Middle frontal gyrus (tissue), 1 donor: ENCODE measurements at regions not wholly inside any gene's neighbourhood (a gene's known extent, or its start where the extent isn't known, plus 50 kb on each side); places are given as distances from the start of the nearest gene placed in this dataset.

Source experiments
- DNase-seq: peaks from one replicate; pipeline ENCODE4 v3.0.0-alpha.2; 2015; ENCODE audit warnings: low spot score; ENCODE audit errors: extremely low spot score

- DNase-seq: no peak
Measured at GRCh38 chr22:48247829-48248228, 1485.4 kb downstream of the TBC1D22A start.

DNA sequence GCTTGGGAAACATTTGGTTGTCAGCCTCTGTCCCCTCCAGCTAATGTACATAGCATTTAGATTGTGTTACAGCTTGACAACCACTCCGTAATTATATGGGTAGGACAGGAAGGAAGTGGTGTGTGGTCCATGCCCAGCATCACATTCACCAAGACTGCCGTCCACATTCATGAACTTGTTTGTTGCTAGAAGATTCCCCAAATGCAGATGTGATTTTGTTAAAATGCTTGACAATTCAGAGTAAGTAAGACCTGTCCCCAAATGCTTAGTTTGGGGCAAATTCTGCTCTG lies 1482.7 kb downstream of the TBC1D22A start:
- DNase-seq: no peak

DNA sequence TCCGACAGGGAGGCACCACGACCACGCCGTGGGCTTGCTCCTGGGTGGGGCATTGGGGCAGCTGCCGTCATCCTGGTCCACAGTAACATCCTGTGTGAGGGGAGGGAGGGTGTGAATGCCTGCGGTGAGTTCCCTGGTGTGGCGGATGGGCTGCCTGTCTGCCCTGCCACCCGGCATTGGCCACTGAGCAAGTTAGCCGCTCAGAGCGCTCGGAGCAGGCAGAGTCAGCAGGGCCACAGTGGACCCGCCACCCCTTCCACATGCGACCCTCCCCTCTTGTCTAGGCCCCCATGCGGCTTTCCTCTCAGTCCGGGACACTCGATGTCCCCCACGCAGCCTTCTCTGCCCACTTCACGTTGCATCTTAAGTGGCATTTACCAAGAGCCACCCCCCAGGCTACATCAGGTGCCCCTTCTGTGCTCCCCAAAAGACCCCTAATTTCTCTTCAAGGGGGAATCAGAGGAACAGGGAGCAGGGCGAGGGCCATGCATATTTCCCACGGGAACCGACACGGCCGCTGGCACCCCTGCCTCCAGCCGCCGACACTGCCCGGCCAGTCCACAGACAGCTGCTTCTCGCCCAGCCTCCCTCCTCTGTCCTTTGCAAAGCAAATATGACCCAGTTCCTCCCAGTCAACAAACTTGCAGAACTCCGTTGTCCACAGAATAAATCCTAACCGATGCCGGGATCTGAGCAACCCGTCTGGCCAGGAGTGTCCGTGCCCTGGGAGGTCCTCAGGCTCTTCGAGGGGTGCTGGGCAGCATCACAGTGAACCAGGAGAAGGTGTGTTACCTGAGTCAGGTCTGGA lies 1482.1 kb downstream of the TBC1D22A start:
- no peak for DNase-seq

DNA sequence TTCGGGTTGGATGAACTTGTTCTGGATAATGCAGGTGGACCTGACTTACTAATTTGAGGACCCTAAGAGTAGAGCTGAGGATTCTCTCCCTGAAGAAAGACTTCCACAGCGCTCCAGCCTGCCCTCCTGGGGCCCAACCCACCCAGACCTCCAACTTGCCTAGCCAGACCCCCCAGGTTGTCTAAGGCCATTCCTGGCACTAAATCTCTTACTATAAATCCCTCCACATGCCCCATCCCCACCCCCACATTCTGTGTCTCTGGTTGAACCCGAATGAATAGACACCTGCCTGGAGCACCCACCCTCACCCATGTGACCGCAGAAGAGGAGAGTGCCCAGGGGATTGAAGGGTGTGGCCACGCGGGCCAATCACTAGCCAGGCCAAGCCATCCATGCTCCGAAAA lies 1480.0 kb downstream of the TBC1D22A start:
- no peak for DNase-seq

DNA sequence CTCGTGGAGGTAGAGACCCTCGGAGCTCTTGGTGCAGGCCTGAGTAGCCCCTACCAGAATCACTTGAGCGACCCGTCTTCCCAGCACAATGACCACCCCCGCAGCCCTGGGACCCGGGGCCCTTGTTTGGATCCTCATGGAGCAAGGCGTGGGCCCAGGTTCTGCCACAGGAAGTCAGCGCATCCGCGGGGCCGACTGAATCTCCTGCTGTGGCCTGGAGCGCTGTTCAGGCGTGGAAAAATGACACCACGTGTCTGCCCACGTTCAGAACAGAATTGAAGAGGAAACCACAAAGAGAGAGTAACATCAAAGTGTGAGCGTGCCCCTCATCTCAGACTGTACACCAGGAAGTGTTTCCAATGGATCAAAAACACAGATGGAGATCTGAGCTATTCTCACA lies 1479.2 kb downstream of the TBC1D22A start:
- DNase-seq: no peak

- no peak for DNase-seq
Measured at GRCh38 chr22:48240935-48241230, 1478.4 kb downstream of the TBC1D22A start.

GRCh38 chr22:48240148-48240934 lies 1477.9 kb downstream of the TBC1D22A start:
- no peak for DNase-seq

GRCh38 chr22:48239461-48240147 lies 1477.2 kb downstream of the TBC1D22A start:
- DNase-seq: no peak

DNA sequence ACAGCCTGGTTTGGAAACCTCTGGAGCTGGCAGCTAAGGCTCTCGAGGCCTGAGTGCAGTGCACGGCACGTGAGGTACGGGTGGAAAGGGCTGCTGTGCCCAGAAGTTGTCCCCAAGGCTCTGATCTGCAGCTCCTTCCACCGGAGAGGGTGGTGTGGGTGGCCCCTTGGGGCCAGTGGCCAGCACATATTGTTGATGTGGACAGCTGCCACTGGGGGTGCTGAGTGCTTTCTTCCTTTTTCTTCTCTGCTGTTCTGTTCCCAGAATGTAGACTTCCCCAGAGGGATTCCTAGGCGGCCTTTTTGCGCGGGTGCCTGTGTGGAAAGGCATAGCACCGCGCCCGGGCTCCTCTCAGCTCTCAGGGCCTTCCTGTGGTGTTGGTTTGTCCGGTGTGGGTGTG lies 1476.5 kb downstream of the TBC1D22A start:
- DNase-seq: no peak

DNA sequence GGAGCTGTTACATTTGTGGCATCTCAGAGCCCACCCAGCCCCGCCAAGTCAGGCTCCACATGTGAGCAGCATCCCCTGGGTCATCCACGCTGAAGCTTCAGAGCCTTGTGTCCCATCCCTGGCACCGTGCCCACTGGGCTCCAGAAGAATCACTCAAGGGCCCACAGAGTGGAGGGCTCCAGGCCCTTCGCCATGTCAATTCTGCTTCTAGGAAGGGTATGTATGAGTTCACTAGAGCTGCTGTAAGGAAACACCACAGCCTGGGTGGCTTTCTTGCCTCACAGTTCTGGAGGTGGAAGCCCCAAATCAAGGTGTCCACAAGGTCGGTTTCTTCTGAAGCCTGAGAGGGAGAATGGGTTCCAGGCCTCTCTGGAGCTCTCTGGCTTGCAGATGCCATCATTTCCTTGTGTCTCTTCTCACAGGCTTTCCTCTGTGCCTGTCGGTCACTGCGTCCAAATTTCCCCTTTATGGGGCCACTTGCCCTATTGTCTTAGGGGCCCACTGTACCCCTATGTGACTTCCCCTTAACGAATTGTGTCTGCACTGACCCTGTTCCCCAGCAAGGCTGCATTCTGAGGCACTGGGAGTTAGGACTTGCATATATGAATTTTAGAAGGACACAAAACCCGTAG lies 1476.0 kb downstream of the TBC1D22A start:
- DNase-seq: no peak

- no peak for DNase-seq
Measured at GRCh38 chr22:48237466-48238283, 1475.2 kb downstream of the TBC1D22A start.

DNA sequence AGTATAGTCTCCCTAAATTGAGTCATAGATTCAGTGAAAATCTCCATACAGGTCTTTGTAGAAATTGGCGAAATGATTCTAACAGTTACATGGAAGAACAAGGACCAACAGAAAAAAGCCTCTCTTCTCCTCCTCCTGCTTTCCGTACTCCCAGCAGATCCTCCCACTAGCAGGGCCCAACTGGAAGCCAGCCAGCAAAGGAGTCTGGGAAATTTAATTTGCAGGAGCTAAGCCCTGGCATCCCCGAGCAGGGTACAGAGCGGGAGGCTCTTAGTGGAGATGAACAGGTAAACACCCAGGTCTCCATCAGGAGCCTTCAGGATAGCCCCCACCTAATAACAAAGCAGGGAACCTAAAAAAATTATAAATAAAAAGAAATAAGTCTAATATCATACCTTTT lies 1473.8 kb downstream of the TBC1D22A start:
- DNase-seq: no peak

DNA sequence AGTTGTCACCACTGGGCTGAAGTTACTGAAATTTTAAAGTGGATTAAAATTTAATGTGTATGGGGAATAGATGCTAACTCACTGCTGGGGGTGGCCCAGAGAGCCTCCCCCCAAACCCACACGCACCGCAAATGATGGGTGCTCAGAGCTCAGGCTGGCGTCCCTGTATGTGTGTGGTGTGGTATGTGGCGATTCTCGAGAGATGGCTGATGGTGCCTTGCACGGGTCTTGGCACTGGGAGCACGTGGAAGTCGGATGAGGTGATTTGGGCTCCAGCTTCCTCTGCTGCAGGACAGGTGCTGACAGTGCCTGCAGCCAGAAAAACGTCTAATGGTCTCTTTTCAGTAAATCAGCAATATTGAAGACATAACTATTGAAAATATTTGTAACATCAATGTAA lies 1473.3 kb downstream of the TBC1D22A start:
- DNase-seq: no peak

GRCh38 chr22:48234011-48234410 lies 1471.6 kb downstream of the TBC1D22A start:
- no peak for DNase-seq

DNA sequence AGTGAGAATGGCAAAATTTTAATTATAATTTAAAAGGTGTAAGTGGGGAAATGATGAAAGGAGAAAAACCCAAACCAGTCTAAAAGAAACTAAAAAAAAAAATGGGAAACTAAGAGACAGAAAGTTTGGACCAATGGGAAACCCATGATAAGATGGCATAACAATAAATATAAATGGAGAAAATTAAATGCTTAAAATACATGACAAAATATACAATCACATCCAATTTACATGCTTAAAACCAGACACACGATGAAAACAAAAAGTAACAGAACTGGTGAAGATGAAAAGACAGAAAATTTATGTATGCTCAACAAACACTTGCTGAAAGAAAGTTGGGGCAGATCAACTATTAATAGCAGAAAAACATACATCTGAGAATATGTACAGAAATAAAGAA lies 1471.1 kb downstream of the TBC1D22A start:
- DNase-seq: no peak

- DNase-seq: no peak
Measured at GRCh38 chr22:48228468-48228867, 1466.0 kb downstream of the TBC1D22A start.

DNA sequence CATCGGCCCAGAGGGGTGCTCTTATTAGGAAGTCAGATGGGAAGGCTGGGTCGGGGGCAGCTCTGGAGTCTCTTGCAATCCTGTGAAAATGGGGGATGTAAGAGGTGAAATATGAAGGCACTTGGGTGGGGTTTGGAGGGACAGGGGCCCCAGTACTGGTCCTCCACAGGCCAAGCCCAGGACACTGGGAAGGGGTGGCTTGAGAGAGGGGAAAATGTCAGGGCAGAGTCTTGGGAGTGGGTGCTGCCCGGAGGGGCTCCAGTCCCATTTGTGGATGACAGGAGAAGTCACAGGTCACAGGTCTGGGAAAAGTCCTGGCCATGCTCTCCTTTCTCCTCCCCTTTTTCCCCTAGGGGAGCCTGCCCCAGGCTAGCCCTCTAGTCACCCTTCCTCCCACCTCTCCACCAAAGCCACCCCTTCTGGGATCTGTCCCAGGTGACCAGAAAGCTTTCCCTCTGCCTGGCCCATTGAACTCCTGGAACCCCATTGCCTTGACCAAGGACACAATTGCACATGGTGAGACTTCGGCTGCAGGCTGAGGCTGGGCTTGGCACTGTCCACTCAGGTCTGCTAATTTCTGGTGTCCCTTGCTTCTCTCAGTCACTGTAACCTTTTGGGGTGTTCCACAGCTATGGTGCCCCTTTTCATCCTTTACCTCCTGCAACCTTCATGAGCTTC lies 1465.0 kb downstream of the TBC1D22A start:
- no peak for DNase-seq

GRCh38 chr22:48226026-48227013 lies 1463.9 kb downstream of the TBC1D22A start:
- no peak for DNase-seq

- no peak for DNase-seq
Measured at GRCh38 chr22:48224332-48224731, 1461.9 kb downstream of the TBC1D22A start.
